ENCODE measurements at regions not wholly inside any gene's neighbourhood (a gene's known extent, or its start where the extent isn't known, plus 50 kb on each side); places are given as distances from the start of the nearest gene placed in this dataset.
"Not testable (repeated sequence)": the region's sequence is repeated elsewhere in the genome, so short reads cannot be mapped to it uniquely, and the experiment has no call there.

- not testable (repeated sequence) for DNase-seq (ENCODE audit: low spot score)
Measured at GRCh38 chr9:39674437-39675210, 319.2 kb downstream of the SPATA31A1 start.

GRCh38 chr9:39675211-39675553, 319.7 kb downstream of the SPATA31A1 start:
- not testable (repeated sequence) for DNase-seq (ENCODE audit: low spot score)

GRCh38 chr9:39678534-39679263, 323.2 kb downstream of the SPATA31A1 start:
- not testable (repeated sequence) for DNase-seq (ENCODE audit: low spot score)

- DNase-seq (ENCODE audit: low spot score) = not testable (repeated sequence)
Measured at GRCh38 chr9:39680694-39681401, 325.4 kb downstream of the SPATA31A1 start.

GRCh38 chr9:39728862-39729261, 373.4 kb downstream of the SPATA31A1 start:
- DNase-seq (ENCODE audit: low spot score) = not testable (repeated sequence)

- DNase-seq (ENCODE audit: low spot score) = not testable (repeated sequence)
Measured at GRCh38 chr9:39744898-39745297, 389.4 kb downstream of the SPATA31A1 start.

GRCh38 chr9:39775570-39775969, 420.1 kb downstream of the SPATA31A1 start:
- DNase-seq (ENCODE audit: low spot score) = not testable (repeated sequence)

GRCh38 chr9:39791356-39791755, 435.9 kb downstream of the SPATA31A1 start:
- DNase-seq (ENCODE audit: low spot score) = not testable (repeated sequence)

GRCh38 chr9:39797935-39798334, 442.5 kb downstream of the SPATA31A1 start:
- DNase-seq (ENCODE audit: low spot score) = not testable (repeated sequence)

GRCh38 chr9:39799252-39799651, 443.8 kb downstream of the SPATA31A1 start:
- DNase-seq (ENCODE audit: low spot score) = peak; percentile 0

- DNase-seq (ENCODE audit: low spot score) = not testable (repeated sequence)
Measured at GRCh38 chr9:39802561-39802960, 447.1 kb downstream of the SPATA31A1 start.

GRCh38 chr9:39809401-39810226, 454.1 kb downstream of the SPATA31A1 start:
- DNase-seq (ENCODE audit: low spot score) = peak; percentile 67

- not testable (repeated sequence) for DNase-seq (ENCODE audit: low spot score)
Measured at GRCh38 chr9:39810401-39810800, 454.9 kb downstream of the SPATA31A1 start.

GRCh38 chr9:39811615-39812014, 456.1 kb downstream of the SPATA31A1 start:
- not testable (repeated sequence) for DNase-seq (ENCODE audit: low spot score)

GRCh38 chr9:39828457-39828856, 473.0 kb downstream of the SPATA31A1 start:
- not testable (repeated sequence) for DNase-seq (ENCODE audit: low spot score)
